GM12891 (cell line): ENCODE measurements at regions not wholly inside any gene's neighbourhood (a gene's known extent, or its start where the extent isn't known, plus 50 kb on each side); places are given as distances from the start of the nearest gene placed in this dataset.

Source experiments
- POLR2A ChIP-seq: IDR thresholded peaks from 2 replicates; pipeline ENCODE4 v1.6.1; 2011; ENCODE audit warnings: low read depth, low read length, control low read depth
- POLR2AphosphoS5 ChIP-seq: IDR thresholded peaks from 2 replicates; pipeline ENCODE4 v1.6.1; 2011; ENCODE audit warnings: low read depth, low read length, control low read depth
- POU2F2 ChIP-seq: IDR thresholded peaks from 2 replicates; pipeline ENCODE4 v1.6.1; 2011; ENCODE audit warnings: low read depth, mild to moderate bottlenecking, control low read depth, low read length, moderate library complexity
- SPI1 ChIP-seq: IDR thresholded peaks from 2 replicates; pipeline ENCODE4 v1.6.1; 2011; ENCODE audit warnings: low read depth, low read length, control low read depth
- TAF1 ChIP-seq: IDR thresholded peaks from 2 replicates; pipeline ENCODE4 v1.6.1; 2011; ENCODE audit warnings: low read depth, low read length, control low read depth

DNA sequence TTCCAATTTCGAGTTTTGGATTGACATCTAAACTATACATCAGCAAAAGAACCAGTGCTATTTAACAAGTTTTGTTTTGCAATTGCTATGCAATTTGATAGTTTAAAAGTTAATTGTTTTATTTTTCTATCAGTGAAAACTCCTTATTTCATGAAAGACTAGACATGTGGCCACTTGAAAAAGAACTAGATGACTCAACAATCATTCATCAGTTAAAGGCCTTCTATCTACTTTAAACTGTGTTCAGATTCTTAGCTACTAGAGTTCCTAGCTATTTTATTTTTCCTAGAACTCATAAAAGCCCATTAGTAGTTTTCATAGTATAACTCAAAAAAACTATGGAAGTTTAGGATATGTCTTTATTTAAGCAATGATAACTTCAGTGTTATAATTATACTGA, 104.6 kb upstream of the LSM8 start:
- TF ChIP-seq SPI1: no peak
- TF ChIP-seq TAF1: no peak
- TF ChIP-seq POLR2A: no peak
- no peak for TF ChIP-seq POLR2AphosphoS5
- no peak for TF ChIP-seq POU2F2
